HG02759 (cell line): ENCODE measurements at regions not wholly inside any gene's neighbourhood (a gene's known extent, or its start where the extent isn't known, plus 50 kb on each side); places are given as distances from the start of the nearest gene placed in this dataset.
"Not testable (repeated sequence)": the region's sequence is repeated elsewhere in the genome, so short reads cannot be mapped to it uniquely, and the experiment has no call there.

Experiments used
- ATAC-seq: cut with Tn5 transposase; IDR thresholded peaks from one replicate; pipeline ENCODE4 v1.9.1; 2021; ENCODE audit warnings: mild to moderate bottlenecking, moderate library complexity; ENCODE audit not compliant: unreplicated experiment

DNA sequence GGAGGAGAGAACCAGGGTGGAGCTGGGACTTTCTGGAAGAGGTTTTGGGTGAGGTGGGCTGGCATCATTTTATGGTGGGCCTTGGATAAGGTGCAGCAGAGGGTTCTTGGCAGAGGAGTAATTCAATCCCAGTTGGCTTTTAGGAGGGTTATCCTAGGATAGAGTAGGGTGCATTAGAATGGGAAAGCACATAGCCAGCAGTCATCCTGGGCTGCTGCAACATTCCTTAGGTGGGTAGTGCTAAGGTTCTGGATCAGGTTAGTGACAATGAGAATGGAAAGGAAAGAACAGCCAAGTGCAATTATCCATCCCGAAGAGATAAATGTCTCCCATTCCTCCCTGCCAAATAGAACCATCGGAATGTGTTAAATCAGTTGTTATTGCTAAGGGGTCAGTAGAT lies 157.3 kb upstream of the SPRED2 start:
- ATAC-seq = no peak

DNA sequence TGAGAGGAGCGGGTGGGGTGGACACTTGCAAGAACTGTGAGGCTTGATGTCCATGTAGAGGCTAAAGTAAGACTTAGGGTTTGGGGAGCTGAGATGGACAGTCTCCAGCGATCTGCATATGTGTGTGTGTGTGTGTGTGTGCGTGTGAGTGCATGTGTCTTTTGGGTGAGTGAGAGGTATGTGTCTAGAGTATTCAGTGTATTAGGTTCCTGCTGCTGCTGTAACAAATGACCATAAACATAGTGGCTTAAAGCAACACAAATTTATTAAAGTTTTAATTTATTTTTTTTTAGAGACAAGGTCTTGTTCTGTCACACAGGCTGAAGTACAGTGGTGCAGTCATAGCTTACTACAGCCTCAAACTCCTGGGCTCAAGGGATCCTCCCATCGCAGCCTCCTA lies 155.4 kb upstream of the SPRED2 start:
- ATAC-seq = no peak

DNA sequence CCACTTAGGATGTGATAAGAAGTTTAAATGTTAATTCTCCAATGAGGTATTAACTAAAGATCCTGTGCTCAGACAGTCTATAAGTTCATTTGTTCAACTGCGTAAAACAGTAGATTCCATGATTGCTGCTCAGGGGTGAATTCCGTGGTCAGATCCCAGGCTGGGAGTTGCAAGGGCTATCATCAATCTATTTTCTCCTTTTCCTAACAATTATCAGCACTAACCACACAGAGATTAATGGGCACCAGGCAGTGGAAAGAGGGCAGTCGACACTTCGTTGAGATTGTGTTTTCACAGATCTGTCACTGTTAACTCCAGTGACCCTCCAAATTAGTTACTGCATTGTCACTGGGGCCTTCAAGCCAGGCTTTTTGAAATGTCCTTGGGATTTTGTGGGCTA lies 154.1 kb upstream of the SPRED2 start:
- no peak for ATAC-seq

DNA sequence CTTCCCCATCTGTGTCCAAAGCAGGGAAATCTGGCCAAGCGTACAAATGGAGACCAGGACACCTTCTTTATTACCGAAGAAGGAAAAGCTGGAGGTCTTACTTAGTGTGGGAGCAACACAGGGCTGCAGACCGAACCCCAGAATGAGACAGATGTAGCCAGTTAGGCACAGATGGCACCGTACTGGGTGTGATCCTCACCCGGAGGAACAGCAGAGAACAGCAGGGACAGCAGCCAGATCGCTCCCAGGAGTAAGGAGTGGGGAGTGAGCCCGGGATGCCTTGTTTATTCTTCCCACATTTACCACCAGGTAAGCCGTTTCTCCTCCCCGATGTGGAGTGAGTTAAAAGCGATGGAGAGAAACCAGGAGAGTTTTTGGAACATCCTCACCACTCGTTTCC lies 150.7 kb upstream of the SPRED2 start:
- ATAC-seq = no peak

DNA sequence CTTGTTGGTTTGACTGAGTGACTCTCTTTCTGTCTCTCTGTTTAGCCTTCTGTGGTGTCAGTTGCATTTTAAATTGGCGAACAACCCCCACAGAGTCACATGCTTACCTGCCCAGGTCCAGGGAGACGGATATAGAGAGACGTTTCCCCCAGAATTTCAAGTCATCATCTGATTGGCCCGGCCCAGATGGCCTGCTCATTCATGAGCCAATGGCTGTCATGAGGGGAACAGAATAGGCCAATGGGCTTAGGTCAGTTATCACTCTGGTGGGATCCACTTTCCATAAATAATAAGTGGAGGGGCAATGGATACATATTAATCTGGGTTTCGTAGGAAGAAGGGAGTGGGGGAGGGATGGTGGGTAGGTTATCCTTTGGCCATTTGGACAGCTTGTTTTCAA lies 150.0 kb upstream of the SPRED2 start:
- ATAC-seq = no peak

DNA sequence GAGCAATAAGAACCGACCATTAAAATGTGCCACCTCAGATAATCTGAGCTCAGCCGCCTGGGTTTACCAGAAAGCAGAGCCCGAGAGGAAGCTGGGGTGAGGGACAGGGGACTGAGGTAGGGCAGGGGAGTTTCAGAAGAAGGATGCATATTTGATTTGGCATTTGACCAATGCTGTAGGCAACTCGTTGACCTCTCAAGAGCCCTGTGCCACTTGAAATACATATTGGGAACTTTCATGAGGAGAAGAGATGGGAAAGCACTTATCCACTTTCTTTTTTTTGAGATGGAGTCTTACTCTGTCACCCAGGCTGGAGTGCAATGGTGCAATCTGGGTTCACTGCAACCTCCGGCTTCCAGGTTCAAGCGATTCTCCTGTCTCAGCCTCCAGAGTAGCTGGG lies 148.4 kb upstream of the SPRED2 start:
- ATAC-seq = no peak

DNA sequence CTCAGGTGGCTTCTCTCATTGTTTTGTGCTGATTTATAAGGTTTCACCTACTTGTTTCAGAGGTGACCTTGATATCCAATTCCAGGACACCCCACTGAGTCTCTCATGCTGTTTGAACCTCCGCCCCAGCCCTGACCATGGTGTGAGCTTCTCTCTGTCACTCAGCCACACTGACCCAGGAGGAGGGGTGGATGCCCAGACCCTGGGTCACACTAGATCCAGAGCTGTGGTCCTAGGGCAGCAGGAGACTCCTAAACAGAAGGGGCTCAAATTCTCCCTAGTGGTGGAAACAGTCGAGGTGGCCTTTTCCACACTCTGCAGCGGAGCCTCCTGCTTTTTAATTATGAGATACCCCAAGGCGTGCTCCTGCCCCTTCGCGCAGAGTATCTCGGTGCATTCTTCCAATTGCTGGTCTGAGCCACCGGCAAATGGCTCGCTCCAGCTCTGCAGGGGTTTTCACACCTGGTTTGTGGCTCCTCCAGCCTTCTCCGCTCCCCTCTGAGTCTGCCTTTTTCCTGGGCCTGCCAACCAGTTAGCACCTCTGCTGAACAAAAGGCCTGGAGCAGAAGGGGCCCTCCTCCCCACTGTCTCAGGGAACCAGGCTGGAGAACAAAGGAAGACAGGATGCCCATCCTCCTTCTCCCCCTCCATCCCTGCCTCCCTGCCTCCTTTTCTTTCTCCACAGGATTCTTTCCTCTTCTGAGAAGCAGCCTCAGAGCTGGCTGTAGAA lies 147.3 kb upstream of the SPRED2 start:
- no peak for ATAC-seq

DNA sequence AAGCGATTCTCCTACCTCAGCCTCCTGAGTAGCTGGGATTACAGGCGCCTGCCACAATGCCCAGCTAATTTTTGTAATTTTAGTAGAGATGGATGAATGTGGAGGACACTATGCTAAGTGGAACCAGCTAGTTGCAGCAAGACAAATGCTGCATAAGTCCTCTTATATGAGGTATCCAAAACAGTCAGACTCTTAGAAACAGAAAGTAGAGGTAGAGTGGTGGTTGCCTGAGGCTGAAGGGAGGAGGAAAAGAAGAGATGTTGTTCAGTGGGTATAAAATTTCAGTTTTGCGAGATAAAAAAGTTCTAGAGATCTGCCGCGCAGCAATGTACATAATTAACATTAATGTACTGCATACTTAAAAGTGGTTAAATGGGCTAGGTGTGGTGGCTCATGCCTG lies 145.3 kb upstream of the SPRED2 start:
- no peak for ATAC-seq

DNA sequence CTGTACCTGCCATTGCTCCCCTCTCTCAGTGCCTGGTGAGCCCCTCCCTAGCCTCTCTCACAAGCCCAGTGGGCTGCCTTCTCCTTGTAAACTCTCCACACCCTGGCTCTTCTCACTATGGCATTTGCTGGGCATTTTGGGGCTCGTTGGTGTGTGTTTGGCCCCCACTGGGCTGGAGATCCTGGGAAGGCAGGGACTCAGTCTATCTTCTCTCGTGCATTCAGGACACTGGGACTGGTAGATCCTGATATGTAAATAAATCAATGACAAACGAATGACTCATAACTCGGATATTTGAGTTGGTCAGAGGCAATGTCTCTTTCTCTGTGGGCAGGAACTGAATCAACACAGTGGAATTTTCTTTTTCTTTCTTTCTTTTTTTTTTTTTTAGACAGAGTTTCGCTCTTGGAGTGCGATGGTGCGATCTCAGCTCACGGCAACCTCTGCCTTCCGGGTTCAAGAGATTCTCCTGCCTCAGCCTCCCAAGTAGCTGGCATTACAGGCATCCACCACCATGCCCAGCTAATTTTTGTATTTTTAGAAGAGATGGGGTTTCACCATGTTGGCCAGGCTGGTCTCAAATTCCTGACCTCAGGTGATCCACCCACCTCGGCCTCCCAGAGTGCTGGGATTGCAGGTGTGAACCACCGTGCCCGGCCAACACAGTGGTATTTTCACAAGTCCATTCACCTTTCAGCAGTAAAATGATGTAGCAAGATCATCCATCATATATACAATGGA lies 144.6 kb upstream of the SPRED2 start:
- ATAC-seq = no peak

DNA sequence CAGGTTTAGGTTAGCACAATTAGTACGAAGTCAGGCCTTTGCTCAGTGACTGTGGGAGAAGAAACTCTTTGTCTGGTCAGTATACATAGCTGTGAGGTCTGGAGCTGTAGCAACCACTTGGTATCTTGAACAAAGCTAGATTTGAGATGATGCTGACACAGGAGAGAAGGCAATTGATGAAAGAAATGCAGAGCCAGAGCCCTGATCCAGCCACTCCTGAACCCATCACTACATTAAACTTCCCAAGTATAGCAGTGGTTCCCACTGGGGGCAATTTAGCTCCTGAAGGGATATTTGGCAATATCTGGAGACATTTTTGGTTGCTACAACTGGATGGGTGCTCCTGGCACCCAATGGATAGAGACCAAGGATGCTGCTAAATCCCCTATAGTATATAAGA lies 143.9 kb upstream of the SPRED2 start:
- ATAC-seq = no peak

DNA sequence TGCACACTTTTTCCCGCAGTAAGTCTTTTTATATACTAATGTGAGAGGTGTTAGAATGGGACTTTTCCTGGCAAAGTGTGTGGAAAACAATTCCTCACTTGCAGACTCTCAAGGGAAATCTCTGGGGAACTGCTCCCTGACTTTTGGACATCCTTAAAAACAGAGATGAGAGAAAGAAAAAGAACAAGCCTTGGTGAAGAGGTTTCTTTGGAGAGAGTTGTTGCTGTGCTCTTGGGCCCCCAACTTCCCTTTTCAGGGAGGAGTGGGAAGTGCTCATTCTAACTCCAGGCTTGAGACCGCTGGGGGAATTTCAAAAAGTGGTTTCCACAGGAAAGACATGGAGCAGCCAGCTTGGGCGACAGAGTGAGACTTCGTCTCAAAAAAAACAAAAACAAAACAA lies 142.6 kb upstream of the SPRED2 start:
- ATAC-seq = no peak

DNA sequence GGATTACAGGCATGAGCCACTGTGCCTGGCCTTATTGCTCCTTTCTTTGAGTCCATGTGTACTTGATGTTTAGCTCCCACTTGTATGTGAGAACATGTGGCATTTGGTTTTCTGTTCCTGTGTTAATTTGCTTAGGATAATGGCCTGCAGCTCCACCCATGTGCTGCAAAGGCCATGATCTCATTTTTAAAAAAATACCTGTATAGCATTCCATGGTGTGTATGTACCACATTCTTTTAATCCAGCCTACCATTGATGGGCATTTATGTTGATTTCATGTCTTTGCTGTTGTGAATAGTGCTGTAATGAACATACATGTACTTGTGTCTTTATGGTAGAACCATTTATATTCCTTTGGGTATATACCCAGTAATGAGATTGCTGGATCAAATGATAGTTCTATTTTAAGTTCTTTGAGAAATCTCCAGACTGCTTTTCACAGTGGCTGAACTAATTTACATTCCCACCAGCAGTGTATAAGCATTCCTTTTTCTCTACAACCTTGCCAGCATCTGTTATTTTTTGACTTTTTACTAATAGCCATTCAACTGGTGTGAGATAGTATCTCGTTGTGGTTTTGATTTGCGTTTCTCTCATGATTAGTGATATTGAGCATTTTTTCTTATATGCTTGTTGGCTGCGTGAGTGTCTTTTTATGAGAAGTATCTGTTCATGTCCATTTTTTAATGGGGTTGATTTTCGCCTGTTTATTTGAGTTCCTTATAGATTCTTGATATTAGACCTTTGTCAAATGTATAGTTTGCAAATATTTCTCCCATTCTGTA lies 136.4 kb upstream of the SPRED2 start:
- ATAC-seq = not testable (repeated sequence)

DNA sequence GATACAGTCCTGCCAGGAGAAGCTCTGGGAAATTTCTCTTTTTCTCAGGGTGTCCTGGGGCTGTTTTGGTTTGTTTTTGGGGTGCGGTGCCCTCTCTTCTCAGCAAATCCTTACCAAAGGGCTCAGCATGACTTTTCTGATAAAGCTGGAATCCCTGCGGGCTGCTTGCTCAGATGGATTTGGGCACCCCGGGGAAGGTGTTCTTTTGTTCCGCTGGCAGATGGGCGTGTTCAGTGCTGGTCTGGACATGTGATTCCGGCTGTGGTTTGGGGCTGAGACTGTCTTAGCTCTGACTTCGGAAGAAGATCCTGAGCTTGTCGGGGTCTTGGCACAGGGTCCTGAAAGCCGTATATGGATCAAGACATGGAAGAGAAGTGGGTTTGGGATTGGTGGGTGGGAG lies 134.2 kb upstream of the SPRED2 start:
- ATAC-seq = no peak

DNA sequence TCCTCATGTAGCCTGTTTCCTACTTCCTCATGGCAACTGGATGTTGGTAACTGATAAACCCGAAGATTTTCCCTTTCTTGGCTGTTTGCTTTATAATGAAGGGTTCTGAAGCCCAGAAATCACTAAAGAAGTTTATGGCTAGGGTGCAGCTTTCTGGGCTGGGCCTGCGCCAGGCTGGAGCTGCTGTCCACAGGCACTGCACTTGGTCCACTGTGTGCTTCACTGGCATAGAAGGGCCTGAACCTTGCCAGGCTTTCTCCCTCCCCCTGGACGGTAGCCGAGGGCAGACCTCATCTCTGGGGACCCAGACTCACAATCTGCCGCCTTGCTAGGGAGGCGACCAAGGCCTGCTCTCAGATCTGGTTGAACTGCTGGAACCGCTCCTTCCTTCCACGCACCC lies 133.3 kb upstream of the SPRED2 start:
- ATAC-seq = no peak

DNA sequence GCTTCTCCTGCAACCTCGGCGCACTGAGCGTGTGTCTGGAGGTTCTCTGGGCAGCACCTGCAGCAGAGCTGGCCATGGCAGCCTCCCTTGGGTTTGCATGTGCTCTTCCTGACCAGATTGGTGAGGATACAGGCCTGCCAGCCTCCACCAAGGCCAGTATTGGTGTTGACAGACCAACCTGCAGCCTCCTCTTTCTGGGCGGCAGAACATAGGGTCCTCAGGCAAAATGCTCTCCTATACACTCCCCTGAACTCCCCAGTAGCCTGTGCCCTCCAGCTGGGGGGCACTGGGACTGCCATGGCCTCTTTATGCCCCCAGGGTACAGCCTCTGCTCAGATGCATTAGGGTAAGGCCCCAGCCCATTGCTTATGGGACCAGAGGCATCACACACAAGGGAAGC lies 131.9 kb upstream of the SPRED2 start:
- ATAC-seq = no peak

DNA sequence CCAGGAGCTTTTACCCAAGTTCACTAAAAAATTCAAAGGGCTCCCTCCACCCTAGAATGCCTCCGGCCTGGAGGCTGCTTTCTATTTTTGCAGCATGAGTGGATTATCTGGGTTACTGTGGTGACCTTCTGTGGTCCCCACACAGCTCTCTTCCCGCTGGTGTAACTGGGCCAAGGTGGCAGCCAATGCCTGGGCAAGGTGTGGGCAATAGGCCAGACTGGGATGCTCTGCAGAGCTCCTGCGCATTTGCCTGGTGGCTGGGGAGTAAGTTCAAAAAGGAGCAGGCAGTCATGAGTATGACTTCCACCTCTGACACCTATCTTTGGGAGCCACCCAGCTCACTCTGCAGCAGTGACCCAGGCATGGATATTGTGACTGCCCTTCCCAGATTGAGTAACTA lies 130.5 kb upstream of the SPRED2 start:
- ATAC-seq = no peak

DNA sequence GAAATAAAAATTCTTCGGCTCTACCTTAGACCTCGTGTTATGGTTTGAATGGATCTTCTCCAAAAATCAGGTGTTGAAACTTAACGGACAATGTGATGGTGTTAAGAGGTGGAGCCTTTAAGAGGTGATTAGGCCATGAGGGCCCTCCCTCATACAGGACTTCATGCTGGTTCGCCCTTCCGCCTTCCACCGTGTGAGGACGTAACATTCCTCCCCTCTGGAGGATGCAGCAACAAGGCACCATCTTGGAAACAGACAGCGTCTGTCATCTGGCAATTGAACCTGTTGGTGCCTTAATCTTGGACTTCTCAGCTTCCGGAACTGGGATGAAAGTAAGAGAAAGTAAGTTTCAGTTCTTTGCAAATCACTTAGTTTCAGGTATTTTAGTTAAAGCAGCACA lies 126.3 kb upstream of the SPRED2 start:
- ATAC-seq = no peak

DNA sequence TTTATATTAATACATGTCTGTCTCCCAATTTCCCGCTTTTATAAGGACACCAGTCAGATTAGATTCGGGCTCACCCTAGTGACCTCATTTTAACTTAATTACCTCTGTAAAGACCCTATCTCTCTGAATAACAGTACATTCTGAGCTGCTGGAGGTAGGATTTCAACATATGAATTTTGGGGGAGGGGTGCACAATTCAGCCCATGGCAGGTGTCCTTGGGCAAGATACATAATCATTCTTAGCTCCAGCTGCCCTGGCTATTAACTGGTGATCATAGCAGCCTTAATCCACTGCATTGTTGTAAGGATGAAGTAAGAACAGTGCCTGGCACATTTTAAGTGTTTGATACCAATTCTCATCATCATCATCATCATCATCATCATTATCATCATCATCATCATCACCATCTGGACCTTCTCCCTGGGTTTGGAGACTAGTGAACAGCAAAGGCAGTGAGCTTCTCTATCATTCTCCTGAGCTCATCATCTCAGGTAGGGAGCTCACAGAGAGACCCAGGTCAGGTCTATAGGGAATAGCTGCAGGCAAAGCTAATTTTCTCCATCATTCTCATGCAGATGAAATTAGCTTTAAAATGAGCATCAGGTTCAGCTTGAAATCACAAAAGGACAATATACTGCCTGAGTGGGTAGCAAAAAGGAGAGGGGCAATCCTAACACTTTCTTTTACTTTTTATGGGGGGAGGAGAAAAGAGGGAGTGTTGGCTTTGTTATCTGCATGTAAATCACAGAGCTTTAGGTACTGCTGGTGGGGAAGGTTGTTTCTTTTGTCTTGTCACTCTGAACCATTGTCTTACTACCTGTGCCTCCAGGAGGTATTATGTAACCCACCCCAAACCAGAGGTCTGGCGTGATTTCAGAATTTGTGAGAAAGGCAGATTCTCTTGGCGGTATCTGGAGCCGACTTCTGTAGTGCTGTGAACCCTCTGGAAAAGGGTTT lies 125.5 kb upstream of the SPRED2 start:
- no peak for ATAC-seq

DNA sequence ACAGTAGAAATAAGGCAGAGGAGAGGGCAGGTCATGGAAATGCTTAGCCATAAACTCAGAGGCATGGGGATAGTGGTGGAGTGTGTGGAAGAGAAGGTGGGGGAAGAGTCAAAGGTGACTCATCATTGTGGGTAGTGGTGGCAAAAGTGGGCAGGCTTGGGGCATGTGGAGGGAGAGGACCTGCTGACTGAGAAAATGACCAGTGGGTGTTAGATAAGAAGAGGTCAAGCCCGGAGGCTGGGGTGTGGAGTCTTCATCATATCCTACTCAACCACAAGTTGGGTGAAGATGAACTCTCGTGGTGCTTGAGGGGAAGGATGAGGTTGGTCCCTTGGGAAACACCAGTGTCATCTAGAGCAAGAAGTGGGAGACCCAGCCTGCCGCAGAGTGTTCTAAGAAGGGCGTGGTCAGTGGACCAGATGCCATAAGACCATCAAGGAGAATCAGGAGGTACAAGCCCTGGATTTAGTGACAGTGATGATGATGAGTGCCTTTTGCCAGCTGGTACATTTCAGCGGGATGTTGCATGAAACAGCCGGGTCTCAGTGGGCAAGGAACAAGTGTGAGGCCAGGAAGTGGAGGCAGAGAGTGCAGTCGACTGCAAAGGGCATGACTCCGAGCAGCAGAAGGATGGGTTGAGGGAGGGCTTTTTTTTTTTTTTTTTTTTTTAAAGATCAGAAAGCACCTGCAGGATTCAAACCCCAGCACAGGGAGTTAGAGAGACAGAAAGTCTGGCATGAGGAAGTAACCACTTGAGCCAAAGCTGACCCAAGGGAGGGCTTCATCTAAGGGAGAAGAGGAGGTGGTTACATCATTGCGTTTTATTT lies 122.6 kb upstream of the SPRED2 start:
- ATAC-seq = peak; percentile 68

DNA sequence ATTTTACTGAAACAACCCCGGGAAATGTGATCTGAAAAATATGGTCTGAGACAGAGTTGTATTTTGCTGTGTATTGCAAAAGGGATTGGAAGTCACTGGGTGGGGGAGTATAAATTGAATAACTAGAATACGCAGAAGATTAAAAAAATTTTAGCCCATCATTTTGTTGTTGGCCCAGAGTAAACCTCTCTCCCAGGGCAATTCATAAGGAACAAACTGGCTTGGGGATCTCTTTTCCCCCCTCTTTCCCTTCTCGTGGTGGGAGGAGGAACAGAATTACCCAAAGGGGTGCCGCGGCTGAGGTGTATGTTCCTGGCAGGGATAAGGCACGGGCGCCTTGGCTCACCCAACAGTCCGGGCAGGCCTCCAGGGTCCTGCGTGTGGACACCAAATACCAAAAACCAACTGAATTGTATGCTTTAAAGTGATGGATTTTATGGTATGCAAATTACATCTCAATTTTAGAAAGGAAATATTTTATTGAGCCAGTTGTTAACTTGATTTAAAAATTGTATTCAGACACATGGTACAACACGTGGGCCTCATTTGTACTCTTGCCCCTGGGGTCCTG lies 121.2 kb upstream of the SPRED2 start:
- ATAC-seq = no peak
